ENCODE measurements at regions not wholly inside any gene's neighbourhood (a gene's known extent, or its start where the extent isn't known, plus 50 kb on each side); places are given as distances from the start of the nearest gene placed in this dataset.

DNA sequence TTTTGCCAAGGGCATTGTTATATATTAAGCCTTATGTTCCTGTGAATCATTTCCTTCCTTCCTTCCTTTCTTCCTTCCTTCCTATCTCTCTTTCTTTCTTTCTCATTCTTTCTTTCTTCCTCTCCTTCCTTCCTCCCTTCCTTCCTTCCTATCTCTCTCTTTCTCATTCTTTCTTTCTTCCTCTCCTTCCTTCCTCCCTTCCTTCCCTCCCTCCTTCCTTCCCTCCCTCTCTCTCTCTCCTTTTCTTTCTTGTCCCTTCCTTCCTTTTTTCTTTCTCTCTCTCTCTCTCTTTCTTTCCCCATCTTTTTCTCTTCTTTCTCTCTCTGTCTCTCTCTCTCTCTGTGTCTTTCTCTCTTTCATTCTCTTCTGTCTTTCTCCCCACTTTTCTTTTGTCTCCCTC is 226.6 kb downstream of the ETNK1 start:
- FAIRE-seq (no peak), DNase-seq (ENCODE audit: low read depth in 1 of 2, low spot score in 1 of 2) (no peak), ATAC-seq (no peak)
- POLR2A ChIA-PET = no interaction called here
- CTCF ChIA-PET = no interaction called here
- no peaks in the 10 kb centered on the region for H3K4me1 ChIP-seq
- TF ChIP-seq EHF (CRISPR knock-in tag; IDR thresholded peaks at IDR 0.05) (no peak), RCOR1 (IDR thresholded peaks at IDR 0.05; ENCODE audit: low read depth, low read length) (no peak), NR3C1 (IDR thresholded peaks at IDR 0.05) (no peak), CBX2 (IDR thresholded peaks at IDR 0.05; ENCODE audit: borderline replicate concordance, low read depth) (no peak), PHF8 (IDR thresholded peaks at IDR 0.05; ENCODE audit: borderline replicate concordance, low read depth) (no peak), CBX8 (IDR thresholded peaks at IDR 0.05) (no peak)
- TF ChIP-seq, protein P1, sequence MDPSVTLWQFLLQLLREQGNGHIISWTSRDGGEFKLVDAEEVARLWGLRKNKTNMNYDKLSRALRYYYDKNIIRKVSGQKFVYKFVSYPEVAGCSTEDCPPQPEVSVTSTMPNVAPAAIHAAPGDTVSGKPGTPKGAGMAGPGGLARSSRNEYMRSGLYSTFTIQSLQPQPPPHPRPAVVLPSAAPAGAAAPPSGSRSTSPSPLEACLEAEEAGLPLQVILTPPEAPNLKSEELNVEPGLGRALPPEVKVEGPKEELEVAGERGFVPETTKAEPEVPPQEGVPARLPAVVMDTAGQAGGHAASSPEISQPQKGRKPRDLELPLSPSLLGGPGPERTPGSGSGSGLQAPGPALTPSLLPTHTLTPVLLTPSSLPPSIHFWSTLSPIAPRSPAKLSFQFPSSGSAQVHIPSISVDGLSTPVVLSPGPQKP (IDR thresholded peaks at IDR 0.05; ENCODE audit: low read depth, low read length) = no peak
- TF ChIP-seq, protein P2, sequence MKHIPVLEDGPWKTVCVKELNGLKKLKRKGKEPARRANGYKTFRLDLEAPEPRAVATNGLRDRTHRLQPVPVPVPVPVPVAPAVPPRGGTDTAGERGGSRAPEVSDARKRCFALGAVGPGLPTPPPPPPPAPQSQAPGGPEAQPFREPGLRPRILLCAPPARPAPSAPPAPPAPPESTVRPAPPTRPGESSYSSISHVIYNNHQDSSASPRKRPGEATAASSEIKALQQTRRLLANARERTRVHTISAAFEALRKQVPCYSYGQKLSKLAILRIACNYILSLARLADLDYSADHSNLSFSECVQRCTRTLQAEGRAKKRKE (CRISPR knock-in tag; IDR thresholded peaks at IDR 0.05; ENCODE audit: low read depth) = no peak
- TF ChIP-seq, protein P3, sequence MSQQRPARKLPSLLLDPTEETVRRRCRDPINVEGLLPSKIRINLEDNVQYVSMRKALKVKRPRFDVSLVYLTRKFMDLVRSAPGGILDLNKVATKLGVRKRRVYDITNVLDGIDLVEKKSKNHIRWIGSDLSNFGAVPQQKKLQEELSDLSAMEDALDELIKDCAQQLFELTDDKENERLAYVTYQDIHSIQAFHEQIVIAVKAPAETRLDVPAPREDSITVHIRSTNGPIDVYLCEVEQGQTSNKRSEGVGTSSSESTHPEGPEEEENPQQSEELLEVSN (IDR thresholded peaks at IDR 0.05; ENCODE audit: borderline replicate concordance, low read depth) = no peak
- no peak overlapping the region for H3K27ac ChIP-seq
- H3K9me3 ChIP-seq = no peaks in the 10 kb centered on the region
- no peak overlapping the region for H3K4me2 ChIP-seq
- H3K4me3 ChIP-seq = no peak overlapping the region

DNA sequence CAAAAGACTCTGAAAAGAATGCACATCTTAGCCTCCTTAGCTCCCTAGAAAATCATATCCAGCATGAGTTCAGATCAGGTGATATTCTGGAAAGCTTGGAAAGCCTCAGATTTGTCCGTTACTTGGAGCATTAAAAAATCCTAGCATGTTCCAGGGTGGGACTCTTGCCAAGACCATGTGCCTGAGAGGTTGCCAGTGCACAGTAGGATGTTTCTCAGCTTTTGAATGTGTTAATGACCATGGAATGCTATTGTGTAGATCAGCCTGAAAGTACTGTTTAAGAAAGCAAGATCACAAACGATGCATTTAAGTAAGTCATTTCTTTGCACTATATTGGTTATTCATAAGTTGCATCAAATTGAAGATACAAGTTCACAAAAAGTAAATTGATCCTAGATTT is 230.5 kb downstream of the ETNK1 start:
- no peak overlapping the region for H3K4me2 ChIP-seq
- POLR2A ChIA-PET = no interaction called here
- no peak for FAIRE-seq
- no peaks in the 10 kb centered on the region for H3K9me3 ChIP-seq
- WGBS (ENCODE audit: missing lambda C conversion rate) = 1% methylated on average over 2 of the region's 2 CpGs
- TF ChIP-seq RCOR1 (IDR thresholded peaks at IDR 0.05; ENCODE audit: low read depth, low read length) = no peak
- no peak for TF ChIP-seq GATA3 (IDR thresholded peaks at IDR 0.05; ENCODE audit: borderline replicate concordance)
- TF ChIP-seq FOSB (CRISPR knock-in tag; IDR thresholded peaks at IDR 0.05) = no peak
- TF ChIP-seq ZC3H11A (IDR thresholded peaks at IDR 0.05) = no peak
- TF ChIP-seq SREBF2 (IDR thresholded peaks at IDR 0.05) = no peak
- TF ChIP-seq EHF (CRISPR knock-in tag; IDR thresholded peaks at IDR 0.05) = no peak
- TF ChIP-seq ZFP36 (IDR thresholded peaks at IDR 0.05; ENCODE audit: borderline replicate concordance, partially characterized antibody) = no peak
- H3K4me3 ChIP-seq = no peak overlapping the region
- DNase-seq (ENCODE audit: low read depth in 1 of 2, low spot score in 1 of 2) = no peak
- CTCF ChIA-PET = interaction anchor here (0.9 to 2.9 kb wide), 4 partner anchors 13 to 202 kb away, joined by 3 to 11 read pairs (median 5); no protein-coding TSS in a partner anchor
- H3K4me1 ChIP-seq = no peaks in the 10 kb centered on the region
- ATAC-seq = no peak
- no peak overlapping the region for H3K27ac ChIP-seq

DNA sequence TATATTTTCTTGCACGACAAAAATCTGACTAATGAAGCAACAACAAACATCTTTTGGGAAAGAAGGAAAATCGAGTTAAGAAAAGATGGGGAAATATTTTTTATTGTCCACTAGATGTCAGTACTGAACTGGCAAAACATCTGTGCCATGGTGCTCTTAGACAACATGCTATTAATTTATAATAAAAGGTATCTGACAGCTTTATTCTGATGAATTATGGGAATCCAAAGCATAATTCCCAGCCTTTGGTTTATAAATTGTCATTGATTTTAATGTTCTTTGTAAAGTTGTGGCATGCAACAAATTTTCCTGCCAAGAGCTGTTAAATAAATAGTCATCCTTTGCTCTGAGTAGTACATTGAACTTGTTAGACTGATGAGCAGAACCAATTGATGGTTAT is 231.2 kb downstream of the ETNK1 start:
- ChIA-PET POLR2A (no interaction called here), CTCF (interaction anchor here (0.6 to 2.9 kb wide), 14 partner anchors 10 to 1921 kb away, joined by 3 to 11 read pairs (median 3); no protein-coding TSS in a partner anchor)
- DNase-seq (ENCODE audit: low read depth in 1 of 2, low spot score in 1 of 2) (peak; percentile 8 to 49), FAIRE-seq (no peak), ATAC-seq (peak in 1 of 2 experiments; percentile 57; a peak in 2 of 6 replicates)
- Histone ChIP-seq H3K4me1 (no peaks in the 10 kb centered on the region), H3K4me2 (no peak overlapping the region), H3K9me3 (no peaks in the 10 kb centered on the region), H3K4me3 (no peak overlapping the region), H3K27ac (no peak overlapping the region)
- 2% methylated on average over 2 of the region's 2 CpGs for WGBS (ENCODE audit: missing lambda C conversion rate)
- TF ChIP-seq JUN (IDR thresholded peaks at IDR 0.05) (no peak), EHMT2 (IDR thresholded peaks at IDR 0.05; ENCODE audit: low read depth) (no peak), MYC (IDR thresholded peaks at IDR 0.05; ENCODE audit: borderline replicate concordance, low read length) (no peak), EP300 (IDR thresholded peaks at IDR 0.05) (no peak), SMC3 (IDR thresholded peaks at IDR 0.05) (peak; percentile 58), RAD21 (conservative IDR thresholded peaks at IDR 0.05 in 1 of 2, IDR thresholded peaks at IDR 0.05 in 1 of 2) (peak; percentile 85 to 86), ZFP36 (IDR thresholded peaks at IDR 0.05; ENCODE audit: borderline replicate concordance, partially characterized antibody) (no peak), POLR2A (IDR thresholded peaks at IDR 0.05; ENCODE audit: low read length) (no peak), ZSCAN20 (CRISPR knock-in tag; IDR thresholded peaks at IDR 0.05) (no peak), KDM1A (IDR thresholded peaks at IDR 0.05; ENCODE audit: low read depth) (no peak), POLR2AphosphoS2 (conservative IDR thresholded peaks at IDR 0.05; ENCODE audit: low read length) (no peak)
- TF ChIP-seq, protein P3 (IDR thresholded peaks at IDR 0.05; ENCODE audit: borderline replicate concordance, low read depth) = no peak
- TF ChIP-seq, protein P4, sequence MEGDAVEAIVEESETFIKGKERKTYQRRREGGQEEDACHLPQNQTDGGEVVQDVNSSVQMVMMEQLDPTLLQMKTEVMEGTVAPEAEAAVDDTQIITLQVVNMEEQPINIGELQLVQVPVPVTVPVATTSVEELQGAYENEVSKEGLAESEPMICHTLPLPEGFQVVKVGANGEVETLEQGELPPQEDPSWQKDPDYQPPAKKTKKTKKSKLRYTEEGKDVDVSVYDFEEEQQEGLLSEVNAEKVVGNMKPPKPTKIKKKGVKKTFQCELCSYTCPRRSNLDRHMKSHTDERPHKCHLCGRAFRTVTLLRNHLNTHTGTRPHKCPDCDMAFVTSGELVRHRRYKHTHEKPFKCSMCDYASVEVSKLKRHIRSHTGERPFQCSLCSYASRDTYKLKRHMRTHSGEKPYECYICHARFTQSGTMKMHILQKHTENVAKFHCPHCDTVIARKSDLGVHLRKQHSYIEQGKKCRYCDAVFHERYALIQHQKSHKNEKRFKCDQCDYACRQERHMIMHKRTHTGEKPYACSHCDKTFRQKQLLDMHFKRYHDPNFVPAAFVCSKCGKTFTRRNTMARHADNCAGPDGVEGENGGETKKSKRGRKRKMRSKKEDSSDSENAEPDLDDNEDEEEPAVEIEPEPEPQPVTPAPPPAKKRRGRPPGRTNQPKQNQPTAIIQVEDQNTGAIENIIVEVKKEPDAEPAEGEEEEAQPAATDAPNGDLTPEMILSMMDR (IDR thresholded peaks at IDR 0.05) = peak; percentile 84
- TF ChIP-seq, protein P5, sequence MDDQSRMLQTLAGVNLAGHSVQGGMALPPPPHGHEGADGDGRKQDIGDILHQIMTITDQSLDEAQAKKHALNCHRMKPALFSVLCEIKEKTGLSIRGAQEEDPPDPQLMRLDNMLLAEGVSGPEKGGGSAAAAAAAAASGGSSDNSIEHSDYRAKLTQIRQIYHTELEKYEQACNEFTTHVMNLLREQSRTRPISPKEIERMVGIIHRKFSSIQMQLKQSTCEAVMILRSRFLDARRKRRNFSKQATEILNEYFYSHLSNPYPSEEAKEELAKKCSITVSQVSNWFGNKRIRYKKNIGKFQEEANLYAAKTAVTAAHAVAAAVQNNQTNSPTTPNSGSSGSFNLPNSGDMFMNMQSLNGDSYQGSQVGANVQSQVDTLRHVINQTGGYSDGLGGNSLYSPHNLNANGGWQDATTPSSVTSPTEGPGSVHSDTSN (IDR thresholded peaks at IDR 0.05) = no peak

Data from A549 (cell line).